H1 (cell line): ENCODE measurements at regions not wholly inside any gene's neighbourhood (a gene's known extent, or its start where the extent isn't known, plus 50 kb on each side); places are given as distances from the start of the nearest gene placed in this dataset.

Source experiments
- CTCF ChIP-seq, 3 experiments: IDR thresholded peaks; 1 replicate in 2 of 3; 2 replicates in 1 of 3; pipeline versions ENCODE4 v1.5.1 to v1.6.1; 2011; ENCODE audit warnings: low read length in 3 of 3, mild to moderate bottlenecking in 3 of 3, inconsistent platforms in 2 of 3, low read depth in 1 of 3, moderate library complexity in 1 of 3; ENCODE audit not compliant: insufficient read depth in 1 of 3; ENCODE audit errors: control extremely low read depth in 1 of 3
- KDM4A ChIP-seq: IDR thresholded peaks from one replicate; pipeline ENCODE4 v1.7.1; 2012; ENCODE audit warnings: low read depth, mild to moderate bottlenecking, moderate library complexity, low read length, inconsistent platforms; ENCODE audit not compliant: severe bottlenecking
- RBBP5 ChIP-seq: IDR thresholded peaks from 2 replicates; pipeline ENCODE4 v1.7.1; 2012; ENCODE audit warnings: low read depth, mild to moderate bottlenecking, inconsistent platforms, low read length, moderate library complexity, borderline replicate concordance

- TF ChIP-seq CTCF (IDR thresholded peaks at IDR 0.05; ENCODE audit: control extremely low read depth in 1 of 3, insufficient read depth in 1 of 3, low read depth in 1 of 3, low read length in 3 of 3) (no peak), RBBP5 (no peak), KDM4A (no peak)
Observed at GRCh38 chr2:200109421-200109820, 154.0 kb downstream of the MAIP1 start (continued).
